Fibroblast of lung (primary cell): ENCODE measurements at regions not wholly inside any gene's neighbourhood (a gene's known extent, or its start where the extent isn't known, plus 50 kb on each side); places are given as distances from the start of the nearest gene placed in this dataset.
A peak's percentile ranks its signal among the peaks of the same experiment; 100 is the strongest.

Source experiments
- DNase-seq, 2 donors: peaks; one replicate each; pipeline versions ENCODE4 v3.0.0 to v3.0.0-alpha.2; 2010; ENCODE audit warnings: low read depth in 2 of 2
- H2AFZ ChIP-seq: 2 replicates; pipeline ENCODE4 v1.5.1; 2012; ENCODE audit warnings: low read length, control low read depth, inconsistent platforms
- H3K27ac ChIP-seq: 2 replicates; pipeline ENCODE4 v1.5.1; 2011; ENCODE audit warnings: low read length, control low read depth; ENCODE audit not compliant: insufficient read depth
- H3K27me3 ChIP-seq: 2 replicates; pipeline ENCODE4 v1.5.1; 2011; ENCODE audit warnings: mild to moderate bottlenecking, low read length; ENCODE audit not compliant: control insufficient read depth, insufficient read depth
- H3K36me3 ChIP-seq: 2 replicates; pipeline ENCODE4 v1.5.1; 2011; ENCODE audit warnings: low read length; ENCODE audit not compliant: control insufficient read depth, insufficient read depth
- H3K4me1 ChIP-seq: 2 replicates; pipeline ENCODE4 v1.5.1; 2011; ENCODE audit warnings: low read length; ENCODE audit not compliant: control insufficient read depth, insufficient read depth; ENCODE audit errors: extremely low read depth
- H3K4me2 ChIP-seq: 2 replicates; pipeline ENCODE4 v1.5.1; 2011; ENCODE audit warnings: low read length, control low read depth; ENCODE audit not compliant: insufficient read depth; ENCODE audit errors: extremely low read depth
- H3K4me3 ChIP-seq, 4 experiments: fragments of 200-600 bp in 1 of 4; sonication (generic) in 1 of 4; replicated peaks in 1 of 4; 2 replicates each; pipeline ENCODE4 v1.5.1; 2011 to 2016; ENCODE audit warnings: low read length in 4 of 4, low read depth in 3 of 4, mild to moderate bottlenecking in 3 of 4, control low read depth in 2 of 4, inconsistent platforms in 1 of 4, mixed read lengths in 1 of 4; ENCODE audit not compliant: insufficient read depth in 1 of 4; ENCODE audit errors: control extremely low read depth in 1 of 4
- H3K79me2 ChIP-seq: 2 replicates; pipeline ENCODE4 v1.5.1; 2012; ENCODE audit warnings: mild to moderate bottlenecking, low read length, inconsistent platforms; ENCODE audit not compliant: control insufficient read depth, insufficient read depth
- H3K9ac ChIP-seq: 2 replicates; pipeline ENCODE4 v1.5.1; 2011; ENCODE audit warnings: mild to moderate bottlenecking, low read length, control low read depth; ENCODE audit not compliant: insufficient read depth
- H3K9me3 ChIP-seq: 2 replicates; pipeline ENCODE4 v1.5.1; 2012; ENCODE audit warnings: low read depth, low read length; ENCODE audit not compliant: control insufficient read depth, insufficient read depth
- H4K20me1 ChIP-seq: 2 replicates; pipeline ENCODE4 v1.5.1; 2011; ENCODE audit warnings: low read length; ENCODE audit not compliant: control insufficient read depth, insufficient read depth; ENCODE audit errors: extremely low read depth
- CTCF ChIP-seq, 2 donors: IDR thresholded peaks in 1 of 2; conservative IDR thresholded peaks in 1 of 2; 1 replicate in 1 of 2; 2 replicates in 1 of 2; pipeline ENCODE4 v1.5.1; 2011 to 2012; ENCODE audit warnings: low read length in 2 of 2, control low read depth in 1 of 2, inconsistent platforms in 1 of 2, low read depth in 1 of 2, mild to moderate bottlenecking in 1 of 2
- EZH2 ChIP-seq: IDR thresholded peaks from 2 replicates; pipeline ENCODE4 v1.5.1; 2012; ENCODE audit warnings: low read length, control low read depth, mild to moderate bottlenecking; ENCODE audit errors: missing control alignments

GRCh38 chr21:16788584-16788983 is 724.3 kb upstream of the CXADR start:
- H3K27me3 ChIP-seq: no peaks in the 10 kb centered on the region
- H3K79me2 ChIP-seq: no peaks in the 10 kb centered on the region
- TF ChIP-seq EZH2: no peak
- no peak for TF ChIP-seq CTCF (conservative IDR thresholded peaks at IDR 0.05 in 1 of 2, IDR thresholded peaks at IDR 0.05 in 1 of 2; ENCODE audit: low read depth in 1 of 2, low read length in 2 of 2)
- H3K4me3 ChIP-seq: no peak overlapping the region
- no peak overlapping the region for H3K9ac ChIP-seq
- no peaks in the 10 kb centered on the region for H3K36me3 ChIP-seq
- no peaks in the 10 kb centered on the region for H3K4me1 ChIP-seq
- H3K27ac ChIP-seq: no peak overlapping the region
- DNase-seq: no peak
- no peak overlapping the region for H3K4me2 ChIP-seq
- no peaks in the 10 kb centered on the region for H3K9me3 ChIP-seq
- no peak overlapping the region for H2AFZ ChIP-seq
- H4K20me1 ChIP-seq: no peaks in the 10 kb centered on the region

GRCh38 chr21:16789636-16790035 is 723.2 kb upstream of the CXADR start:
- no peak overlapping the region for H3K4me3 ChIP-seq
- H3K27ac ChIP-seq: no peak overlapping the region
- H2AFZ ChIP-seq: no peak overlapping the region
- DNase-seq: peak in 1 of 2 donors; percentile 46
- TF ChIP-seq CTCF (conservative IDR thresholded peaks at IDR 0.05 in 1 of 2, IDR thresholded peaks at IDR 0.05 in 1 of 2; ENCODE audit: low read depth in 1 of 2, low read length in 2 of 2) (no peak), EZH2 (no peak)
- H3K27me3 ChIP-seq: no peaks in the 10 kb centered on the region
- no peak overlapping the region for H3K9ac ChIP-seq
- no peaks in the 10 kb centered on the region for H3K9me3 ChIP-seq
- H3K4me2 ChIP-seq: no peak overlapping the region
- H4K20me1 ChIP-seq: no peaks in the 10 kb centered on the region
- no peaks in the 10 kb centered on the region for H3K4me1 ChIP-seq
- H3K36me3 ChIP-seq: no peaks in the 10 kb centered on the region
- H3K79me2 ChIP-seq: no peaks in the 10 kb centered on the region

- H3K9me3 ChIP-seq: no peaks in the 10 kb centered on the region
- no peaks in the 10 kb centered on the region for H3K79me2 ChIP-seq
- no peak overlapping the region for H3K9ac ChIP-seq
- no peak for DNase-seq
- no peak for TF ChIP-seq EZH2
- TF ChIP-seq CTCF (conservative IDR thresholded peaks at IDR 0.05 in 1 of 2, IDR thresholded peaks at IDR 0.05 in 1 of 2; ENCODE audit: low read depth in 1 of 2, low read length in 2 of 2): no peak
- H3K27me3 ChIP-seq: no peaks in the 10 kb centered on the region
- no peaks in the 10 kb centered on the region for H3K36me3 ChIP-seq
- no peak overlapping the region for H3K4me2 ChIP-seq
- no peak overlapping the region for H3K4me3 ChIP-seq
- no peak overlapping the region for H3K27ac ChIP-seq
- H3K4me1 ChIP-seq: no peaks in the 10 kb centered on the region
- H4K20me1 ChIP-seq: no peaks in the 10 kb centered on the region
- no peak overlapping the region for H2AFZ ChIP-seq
These were observed 720.7 kb upstream of the CXADR start for GRCh38 chr21:16792101-16792500.
